Left renal pelvis (tissue), 4 donors: ENCODE measurements at regions not wholly inside any gene's neighbourhood (a gene's known extent, or its start where the extent isn't known, plus 50 kb on each side); places are given as distances from the start of the nearest gene placed in this dataset.
"Not testable (repeated sequence)": the region's sequence is repeated elsewhere in the genome, so short reads cannot be mapped to it uniquely, and the experiment has no call there.

Experiments
- DNase-seq, 4 donors: peaks; one replicate each; pipeline ENCODE4 v3.0.0-alpha.2; 2013; ENCODE audit warnings: low read depth in 4 of 4, low spot score in 3 of 4

DNA sequence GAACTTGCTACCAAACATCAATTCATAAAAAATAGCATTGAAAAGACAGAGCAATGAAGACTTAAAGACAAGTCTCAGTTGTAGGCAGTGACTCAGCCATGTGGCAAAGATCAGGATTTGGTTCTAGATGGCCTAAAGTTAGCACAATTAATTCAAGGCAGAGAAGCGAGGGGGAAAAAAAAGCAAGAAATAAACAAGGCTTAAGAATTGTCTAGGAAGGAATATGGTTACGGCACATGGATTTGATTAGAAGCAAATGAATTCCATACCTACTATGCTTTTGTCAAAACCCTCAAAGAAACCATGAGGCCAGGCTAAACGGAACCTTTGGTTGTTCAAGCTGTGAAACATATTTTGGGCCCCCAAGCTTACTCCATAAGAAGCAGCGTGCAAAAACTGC lies 362.2 kb upstream of the KCNH7 start:
- DNase-seq: no peak

DNA sequence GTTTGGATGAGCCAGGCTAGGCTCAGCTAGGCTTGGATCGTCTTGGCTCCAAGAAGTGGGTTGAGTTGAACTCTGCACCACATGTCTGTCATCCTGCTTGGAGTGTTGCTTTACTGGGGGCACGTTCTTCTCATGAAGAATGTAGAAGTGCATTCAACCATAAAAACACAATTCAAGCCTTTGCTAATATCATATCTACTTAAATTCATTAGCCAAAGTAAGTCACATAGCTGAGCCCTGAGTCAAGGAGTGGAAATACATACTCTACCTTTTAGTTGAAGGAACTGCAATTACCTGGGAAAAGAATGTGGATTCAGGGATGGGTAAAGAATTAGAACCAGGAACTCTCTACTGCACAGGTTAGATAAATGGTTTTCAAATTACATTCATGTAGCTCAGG lies 360.4 kb upstream of the KCNH7 start:
- no peak for DNase-seq

DNA sequence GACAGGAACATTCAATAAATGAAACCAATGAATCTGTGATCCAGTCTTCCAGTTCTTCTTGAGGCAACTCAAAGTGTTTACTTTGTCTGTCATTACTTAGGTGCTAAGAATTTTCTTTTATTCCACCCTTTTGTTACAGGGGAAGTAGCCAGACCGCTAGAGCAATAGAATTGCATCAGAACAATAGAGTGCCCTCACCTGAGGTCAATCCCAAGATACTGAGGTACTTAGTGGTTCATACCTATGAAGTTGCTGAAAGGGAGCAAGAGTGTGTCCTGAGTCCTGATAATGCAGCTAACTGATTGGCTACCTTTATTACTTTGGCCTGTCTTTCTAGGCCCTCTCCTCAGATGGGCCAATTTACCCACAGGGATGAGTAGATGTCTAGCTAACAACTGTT lies 359.4 kb upstream of the KCNH7 start:
- no peak for DNase-seq

DNA sequence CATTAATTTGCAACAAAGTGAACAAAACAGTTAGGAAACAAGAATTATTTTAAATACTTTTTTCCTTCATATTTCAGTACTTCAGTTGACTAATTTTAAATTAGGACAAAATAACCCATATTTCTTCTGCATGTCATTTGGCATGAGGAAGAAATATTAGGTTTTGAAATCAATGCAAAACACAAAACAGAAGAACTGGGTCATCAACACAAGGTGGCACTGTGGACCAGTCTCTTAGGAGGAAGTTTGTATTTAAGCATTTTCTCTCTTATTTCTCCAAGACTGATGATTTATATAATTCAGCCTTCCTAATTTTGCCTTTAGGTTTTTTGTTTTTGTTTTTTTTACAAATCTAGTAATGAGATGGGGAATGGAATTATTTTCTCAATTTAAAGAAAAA lies 352.8 kb upstream of the KCNH7 start:
- DNase-seq: no peak

DNA sequence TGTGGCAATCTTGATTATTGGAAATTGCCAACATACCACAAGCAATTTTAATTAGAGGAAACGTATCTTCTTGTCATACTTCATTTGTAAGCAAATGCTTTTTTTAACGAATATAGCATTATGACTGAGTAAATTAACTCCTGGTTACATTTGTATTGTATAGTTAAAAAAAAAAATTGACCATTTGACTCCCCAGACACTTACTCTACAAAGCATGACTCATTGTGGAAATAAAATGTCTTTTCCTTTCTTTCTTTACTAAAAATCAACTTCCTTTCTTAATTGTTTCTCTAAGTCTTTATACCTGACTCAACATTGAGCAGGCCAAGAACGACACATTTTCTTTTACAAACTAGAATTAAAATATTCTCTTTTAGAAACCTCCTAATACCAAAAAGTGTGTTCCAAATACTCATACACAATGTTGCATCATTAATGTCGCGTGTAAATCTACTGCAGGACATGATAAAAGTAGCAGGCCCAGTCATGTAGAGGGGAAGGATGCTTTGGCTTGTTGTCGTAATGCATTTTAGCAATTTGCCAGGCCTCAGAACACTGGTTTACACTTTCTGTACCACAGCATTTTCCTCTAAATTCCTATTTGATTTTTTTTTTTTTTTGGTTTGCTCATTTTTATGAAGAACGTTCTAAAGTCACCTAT lies 349.6 kb upstream of the KCNH7 start:
- no peak for DNase-seq

DNA sequence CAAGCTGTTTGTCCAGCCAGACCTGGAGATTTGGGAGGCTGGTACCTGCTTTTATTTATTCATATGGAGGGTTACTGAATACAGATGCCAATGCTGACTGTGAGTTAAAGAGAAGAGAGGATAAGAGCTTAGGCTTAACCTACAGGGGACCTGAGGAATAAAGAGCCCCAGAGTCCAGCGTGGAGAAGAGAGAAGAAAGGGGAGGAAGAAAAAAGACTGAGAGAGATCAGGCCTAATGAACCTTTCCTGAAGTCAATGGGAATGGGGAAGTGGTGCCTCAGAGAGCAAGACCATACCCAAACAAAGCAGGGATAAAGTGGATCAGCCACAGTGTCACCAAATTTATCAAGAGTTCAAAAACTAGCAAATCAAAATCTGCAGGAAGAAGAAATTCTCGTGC lies 348.6 kb upstream of the KCNH7 start:
- no peak for DNase-seq

DNA sequence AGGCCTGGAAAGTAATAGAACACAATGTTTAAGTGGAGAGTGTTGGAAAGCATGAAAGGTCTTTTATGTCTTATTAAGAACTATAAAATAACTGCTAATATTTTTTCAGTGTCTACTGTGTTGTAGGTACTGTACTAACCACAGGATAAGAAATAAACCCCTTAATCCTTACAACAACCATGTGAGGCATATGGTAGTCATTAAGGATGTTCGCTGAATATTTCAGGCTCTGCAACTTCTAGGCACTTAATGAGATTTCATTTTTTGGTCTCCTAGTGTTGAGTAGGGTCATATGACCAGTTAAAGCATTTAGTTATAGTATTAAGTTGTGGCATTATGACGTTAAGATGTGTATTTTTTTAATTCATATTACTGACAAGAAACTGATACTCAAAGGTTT lies 346.6 kb upstream of the KCNH7 start:
- no peak for DNase-seq

DNA sequence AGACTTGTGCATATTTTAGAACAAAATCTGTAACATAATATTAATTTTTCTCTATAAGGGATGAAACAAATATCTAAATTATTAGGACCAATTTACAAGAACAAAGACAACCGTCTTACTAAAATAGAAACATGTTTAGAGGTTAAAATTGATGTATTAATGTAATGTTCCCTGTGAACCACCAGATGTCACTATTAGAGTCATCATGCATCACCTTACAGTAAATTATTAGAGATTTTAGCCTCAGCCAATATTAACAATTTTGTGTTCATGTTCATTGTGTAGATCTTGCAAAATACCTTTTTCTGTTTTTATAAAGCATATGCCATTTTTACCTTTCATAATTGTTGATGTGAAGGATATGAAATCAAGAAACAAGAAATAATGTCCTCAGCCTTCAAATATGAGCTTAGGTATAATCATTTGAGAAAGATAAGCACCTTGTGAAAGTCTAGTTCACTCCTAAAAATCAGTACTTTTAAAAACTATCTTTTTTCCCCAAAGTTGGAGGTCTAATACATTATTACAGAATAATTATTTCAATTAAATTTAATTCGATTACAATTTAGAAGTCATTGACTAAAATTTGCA lies 344.3 kb upstream of the KCNH7 start:
- no peak for DNase-seq

DNA sequence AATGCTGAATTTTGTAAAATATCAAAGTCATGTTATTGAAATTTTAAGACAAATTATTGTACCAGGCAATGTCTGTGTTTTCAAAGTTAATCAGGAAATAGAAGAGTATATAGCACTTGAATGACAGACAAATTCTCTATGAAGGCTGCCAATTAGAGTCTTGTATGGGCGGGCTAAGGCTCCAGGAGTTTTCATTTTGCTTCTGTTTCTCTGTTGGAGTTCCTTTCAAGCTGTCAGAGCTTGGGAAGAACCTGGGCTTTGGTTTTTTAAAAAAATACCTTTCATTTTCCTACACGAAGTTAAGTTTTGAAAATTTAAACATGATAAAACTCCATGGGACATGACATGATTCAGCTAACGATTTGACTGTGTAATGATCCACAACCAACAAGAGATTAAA lies 339.0 kb upstream of the KCNH7 start:
- no peak for DNase-seq

DNA sequence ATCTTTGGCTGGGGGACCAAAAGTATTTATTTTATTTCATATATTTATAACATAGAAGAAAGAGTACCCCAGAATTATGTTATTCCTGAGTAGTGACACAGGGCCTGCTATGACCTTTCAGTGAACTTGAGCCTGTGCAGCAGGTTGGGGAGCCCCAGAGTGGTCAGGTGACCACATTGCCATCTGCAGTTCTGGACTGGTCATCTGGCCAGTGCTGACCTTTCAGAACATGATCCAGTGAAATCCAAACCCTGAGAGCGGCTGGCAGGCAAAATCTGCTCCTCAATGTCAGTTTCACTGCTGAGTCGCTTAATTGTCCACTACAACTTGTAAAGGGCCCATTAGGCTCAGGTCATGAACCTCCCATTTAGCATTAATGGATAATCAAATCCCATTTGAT lies 336.7 kb upstream of the KCNH7 start:
- DNase-seq: no peak

DNA sequence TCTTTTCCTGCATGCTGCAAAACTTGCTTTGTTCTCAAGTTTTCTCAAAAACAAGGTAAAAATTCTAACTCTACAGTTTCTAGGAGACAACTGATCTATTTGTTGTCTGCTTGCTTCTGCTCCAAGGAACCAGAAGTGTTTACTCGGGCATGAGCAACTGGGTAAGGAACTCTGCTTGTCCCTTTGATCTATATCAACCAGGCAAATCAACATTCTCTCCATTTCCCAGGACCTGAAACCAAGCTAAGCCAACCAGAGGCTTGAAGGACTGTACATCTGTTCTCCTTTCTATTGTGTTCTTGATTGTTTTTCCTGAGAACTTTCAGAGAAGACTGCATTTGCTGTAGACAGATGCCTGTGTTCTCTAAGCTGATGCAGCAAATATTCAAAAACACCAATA lies 335.0 kb upstream of the KCNH7 start:
- DNase-seq: no peak

DNA sequence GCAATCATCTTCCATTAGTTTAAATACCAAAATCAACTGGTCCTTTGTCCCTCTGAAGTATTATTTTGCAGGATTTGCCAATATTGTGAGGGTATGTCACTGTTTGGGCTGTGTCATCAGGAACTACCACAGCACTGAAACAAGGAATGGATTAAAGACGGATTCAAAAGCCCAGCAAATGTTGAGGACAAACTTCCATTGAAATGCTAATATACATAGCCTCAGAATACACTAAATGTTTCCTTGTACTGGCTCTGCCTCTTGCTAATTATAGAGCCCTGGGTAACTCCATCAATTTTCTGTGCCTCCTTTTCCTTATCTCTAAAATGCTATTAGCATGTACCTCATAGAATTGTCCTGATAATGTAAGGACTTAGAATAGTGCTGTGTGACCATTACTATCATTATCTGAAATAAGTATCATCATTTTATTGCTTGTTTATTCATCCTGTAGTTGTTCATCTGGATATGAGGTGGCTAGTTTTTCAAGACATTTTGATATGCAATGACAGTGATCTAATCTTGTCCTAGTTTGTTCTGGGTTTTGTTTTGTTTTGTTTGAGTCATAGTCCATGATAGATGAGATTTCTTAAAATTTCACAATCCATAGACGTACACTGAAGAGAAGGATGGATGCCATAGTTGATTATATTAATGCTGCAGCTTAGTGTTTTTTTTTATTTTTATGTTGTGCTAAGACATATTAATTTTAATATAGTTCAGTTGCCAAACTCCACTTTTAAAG lies 333.4 kb upstream of the KCNH7 start:
- DNase-seq: no peak

DNA sequence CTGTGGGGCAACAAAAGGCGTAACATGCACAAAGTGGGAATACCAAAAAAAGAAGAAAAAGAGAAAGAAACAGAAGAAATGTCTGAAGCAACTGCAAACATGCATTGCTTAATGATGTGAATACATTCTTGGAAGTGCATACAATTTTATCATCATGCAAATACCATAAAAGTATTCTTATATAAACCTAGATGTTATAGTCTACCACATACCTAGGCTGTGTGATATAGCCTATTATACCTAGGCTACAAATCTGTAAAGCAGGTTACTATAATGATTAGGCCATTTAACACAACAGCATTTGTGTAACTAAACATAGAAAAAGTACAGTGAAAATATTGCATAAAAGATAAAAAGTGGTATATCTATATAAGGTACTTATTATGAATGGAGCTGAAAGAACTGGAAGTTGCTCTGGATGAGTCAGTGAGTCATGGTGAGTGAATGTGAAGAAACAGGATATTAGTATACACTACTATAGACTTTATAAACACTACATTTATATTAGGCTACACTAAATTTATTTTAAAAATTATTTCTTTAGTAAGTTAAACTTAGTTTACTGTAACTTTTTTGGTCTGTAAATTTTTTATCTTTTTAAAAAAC lies 319.4 kb upstream of the KCNH7 start:
- no peak for DNase-seq

DNA sequence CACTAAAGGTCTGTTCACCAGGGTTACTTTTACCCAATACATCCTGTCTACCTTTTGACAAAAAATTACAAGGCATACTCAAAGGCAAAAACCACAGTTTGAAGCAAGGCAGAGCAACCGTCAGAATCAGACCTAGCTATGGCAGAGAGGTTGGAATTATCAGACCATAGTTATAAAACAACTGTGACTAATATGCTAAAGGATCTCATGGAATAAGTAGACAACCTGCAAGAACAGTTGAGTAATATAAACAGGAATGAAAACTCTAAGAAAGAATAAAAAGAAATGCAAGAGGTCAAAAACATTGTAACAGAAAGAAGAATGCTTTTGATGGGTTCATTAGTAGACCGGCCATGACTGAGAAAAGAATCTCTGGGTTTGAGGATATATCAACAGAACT lies 318.8 kb upstream of the KCNH7 start:
- DNase-seq: no peak

DNA sequence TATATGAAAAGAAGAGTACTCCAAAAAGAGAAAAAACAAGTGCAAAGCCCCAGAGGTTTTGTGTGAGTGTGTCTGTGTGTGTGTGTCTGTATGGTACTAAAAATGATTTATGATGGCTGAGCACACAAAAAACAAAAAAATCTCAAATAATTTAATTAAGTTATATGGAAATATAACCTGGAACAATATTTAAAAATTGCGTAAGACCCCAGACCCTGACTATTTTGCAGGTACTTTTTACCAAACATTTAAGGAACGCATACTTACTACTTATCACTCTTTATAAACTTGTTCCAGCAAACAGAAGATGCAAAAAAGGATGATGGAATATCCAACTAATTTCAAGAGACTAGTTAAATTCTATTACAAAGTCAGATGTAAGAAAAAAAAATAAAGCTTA lies 317.4 kb upstream of the KCNH7 start:
- no peak for DNase-seq

DNA sequence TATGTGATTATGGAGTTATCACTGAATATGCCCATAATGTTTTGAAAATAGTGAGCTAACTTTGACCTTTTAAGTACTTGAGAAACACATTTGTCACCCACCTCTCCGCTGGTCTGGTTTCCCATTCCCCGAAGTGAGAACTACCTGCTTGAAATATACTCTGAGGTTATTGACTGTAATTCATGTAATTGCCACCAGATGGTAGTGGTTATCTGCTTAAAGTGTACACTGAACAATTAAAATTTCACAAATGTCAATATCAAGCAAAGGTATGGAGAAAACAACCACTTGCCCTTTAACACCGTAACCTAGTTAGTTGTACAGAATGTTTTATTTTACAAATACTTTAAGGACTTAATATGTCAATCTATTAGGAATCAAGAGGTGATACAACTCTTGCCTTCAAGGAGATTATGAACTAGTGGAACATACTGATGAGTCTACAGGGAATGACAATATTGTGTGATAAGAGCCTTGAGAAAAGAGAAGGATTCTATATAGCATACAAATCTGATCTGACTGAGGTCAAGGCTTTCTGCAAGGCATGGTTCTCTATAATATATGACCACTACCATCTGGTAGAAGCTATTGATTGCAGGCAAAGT lies 316.8 kb upstream of the KCNH7 start:
- no peak for DNase-seq

DNA sequence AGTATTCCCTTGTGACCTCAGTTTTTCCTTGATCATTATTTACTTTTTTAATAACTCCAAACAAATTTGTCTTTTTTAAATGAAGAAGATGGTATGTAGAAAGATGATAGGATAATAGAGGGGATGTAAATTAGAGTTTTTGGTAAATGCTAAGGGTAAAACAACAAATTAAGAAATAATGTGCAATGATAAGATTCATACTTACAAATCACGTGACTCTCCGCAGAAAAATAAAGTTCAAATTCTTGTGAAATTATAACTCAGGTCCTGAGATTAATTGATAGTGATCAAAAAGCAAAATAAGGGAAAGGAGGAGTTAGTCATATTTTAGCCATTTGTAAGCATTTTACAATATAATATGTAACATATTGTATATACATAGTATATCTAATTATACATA lies 304.1 kb upstream of the KCNH7 start:
- no peak for DNase-seq

DNA sequence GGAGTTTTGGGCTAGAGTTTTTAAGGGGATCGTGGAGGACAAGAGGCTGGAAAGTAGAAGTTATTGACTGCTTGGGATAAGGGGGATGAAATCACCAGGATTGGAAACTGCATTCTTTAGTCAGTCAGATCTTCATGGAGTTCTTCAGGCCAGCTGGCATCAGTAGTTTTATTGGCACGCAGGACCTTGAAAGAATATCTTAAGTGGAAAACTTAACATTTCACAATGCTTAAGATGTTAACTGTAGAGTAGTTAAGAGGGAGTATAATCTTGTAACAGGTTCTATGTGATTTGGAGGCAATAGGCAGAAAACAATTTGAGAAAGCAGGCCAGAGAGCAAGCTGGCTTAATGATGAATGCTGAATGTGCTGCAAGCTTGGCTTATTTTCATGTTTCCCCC lies 300.4 kb upstream of the KCNH7 start:
- no peak for DNase-seq

DNA sequence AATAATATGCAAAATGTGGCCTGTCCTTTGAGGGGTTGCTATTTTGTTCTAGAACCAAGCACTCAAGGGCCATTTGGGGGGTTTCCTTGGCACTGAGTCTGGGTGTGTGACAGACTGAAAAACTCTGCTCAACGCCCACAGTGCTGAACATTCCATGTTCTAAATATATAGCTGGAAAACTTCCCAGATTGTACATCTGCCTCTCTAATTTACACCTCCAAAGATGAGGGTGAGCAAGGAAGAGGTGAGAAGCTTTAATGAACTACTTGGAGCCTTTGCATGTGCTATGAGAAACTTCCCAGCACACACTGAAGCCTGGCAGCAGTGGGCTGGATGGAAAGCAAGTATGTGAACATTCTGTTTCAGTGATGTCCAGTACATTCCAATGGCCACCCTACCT lies 296.7 kb upstream of the KCNH7 start:
- DNase-seq: no peak

DNA sequence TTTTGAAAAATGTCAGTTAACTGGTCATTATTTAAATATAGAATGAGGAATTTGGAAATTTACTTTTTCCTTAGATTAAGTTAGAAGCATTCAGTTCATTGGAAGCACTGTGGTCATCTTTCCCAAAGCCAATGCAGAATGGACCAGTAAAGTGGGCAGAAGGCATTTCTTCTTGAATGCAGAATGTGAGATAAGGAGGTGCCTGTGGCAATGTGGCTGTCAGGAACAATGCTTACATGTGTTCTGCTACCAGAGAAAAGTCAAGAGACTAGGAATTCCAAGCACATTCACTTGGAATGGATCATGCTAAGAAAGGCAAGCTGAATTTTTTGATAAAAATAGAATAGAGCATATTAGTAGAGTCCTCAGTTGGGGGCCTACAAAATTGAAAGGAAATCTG lies 295.0 kb upstream of the KCNH7 start:
- no peak for DNase-seq

DNA sequence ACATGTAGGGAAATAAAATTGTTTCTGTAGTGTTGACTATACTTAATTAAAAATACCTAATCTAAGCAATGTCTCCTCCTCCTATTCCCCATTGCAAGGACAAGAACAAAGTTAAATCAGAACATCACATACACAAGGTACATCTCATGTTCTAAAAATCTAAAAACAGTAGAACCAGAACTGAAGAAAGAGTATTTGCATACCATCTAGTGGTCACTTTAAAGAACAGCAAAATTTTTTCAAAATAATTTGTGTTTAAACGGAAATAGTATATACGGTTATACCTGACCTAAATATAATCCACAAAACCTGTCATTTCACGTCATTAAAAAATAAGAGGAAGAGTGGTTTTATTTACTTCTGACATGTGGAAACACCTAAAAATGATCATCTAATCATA lies 294.3 kb upstream of the KCNH7 start:
- DNase-seq: no peak

DNA sequence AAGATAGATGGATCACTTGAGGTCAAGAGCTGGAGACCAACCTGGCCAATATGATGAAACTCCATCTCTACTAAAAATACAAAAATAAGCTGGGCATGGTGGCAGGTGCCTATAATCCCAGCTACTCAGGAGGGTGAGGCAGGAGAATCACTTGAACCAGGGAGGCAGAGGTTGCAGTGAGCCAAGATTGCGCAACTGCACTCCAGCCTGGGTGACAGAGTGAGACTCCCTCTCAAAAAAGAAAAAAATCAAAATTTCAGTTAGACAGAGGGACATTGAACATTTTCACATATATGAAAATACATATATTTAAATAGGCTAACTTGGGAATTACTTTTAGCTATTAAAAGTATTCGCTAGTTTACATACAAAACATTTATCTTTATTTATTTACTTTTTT lies 293.6 kb upstream of the KCNH7 start:
- not testable (repeated sequence) for DNase-seq
